ENCODE measurements at regions not wholly inside any gene's neighbourhood (a gene's known extent, or its start where the extent isn't known, plus 50 kb on each side); places are given as distances from the start of the nearest gene placed in this dataset.
A peak's percentile ranks its signal among the peaks of the same experiment; 100 is the strongest.

- Histone ChIP-seq H3K4me2 (no peak overlapping the region), H3K27ac (no peak overlapping the region), H3K9me3 (ENCODE audit: low read depth) (no peaks in the 10 kb centered on the region), H3F3A (ENCODE audit: low read depth) (no peaks in the 10 kb centered on the region), H3K27me3 (no peaks in the 10 kb centered on the region), H3K9ac (no peak overlapping the region), H3K36me3 (no peaks in the 10 kb centered on the region), H3K4me1 (peaks cover 24% of the 10 kb centered on the region), H3K4me3 (no peak overlapping the region), H3K79me2 (ENCODE audit: low read depth) (no peaks in the 10 kb centered on the region), H4K20me1 (ENCODE audit: low read depth) (no peaks in the 10 kb centered on the region), H2AFZ (replicated peaks) (no peak overlapping the region)
- Mint-ChIP-seq H3K9me3 (no peaks in the 10 kb centered on the region), H3K4me1 (peaks cover 8% of the 10 kb centered on the region), H3K36me3 (no peaks in the 10 kb centered on the region), H3K27me3 (ENCODE audit: insufficient read depth, low read depth) (peaks cover 5% of the 10 kb centered on the region), H3K27ac (no peak overlapping the region), H3K4me3 (no peak overlapping the region)
- DNase-seq (ENCODE audit: low spot score), result no peak
- TF ChIP-seq EZH2 (IDR thresholded peaks at IDR 0.05), result no peak
- no peak for TF ChIP-seq EZH2phosphoT487 (IDR thresholded peaks at IDR 0.05)
- TF ChIP-seq, protein P1, sequence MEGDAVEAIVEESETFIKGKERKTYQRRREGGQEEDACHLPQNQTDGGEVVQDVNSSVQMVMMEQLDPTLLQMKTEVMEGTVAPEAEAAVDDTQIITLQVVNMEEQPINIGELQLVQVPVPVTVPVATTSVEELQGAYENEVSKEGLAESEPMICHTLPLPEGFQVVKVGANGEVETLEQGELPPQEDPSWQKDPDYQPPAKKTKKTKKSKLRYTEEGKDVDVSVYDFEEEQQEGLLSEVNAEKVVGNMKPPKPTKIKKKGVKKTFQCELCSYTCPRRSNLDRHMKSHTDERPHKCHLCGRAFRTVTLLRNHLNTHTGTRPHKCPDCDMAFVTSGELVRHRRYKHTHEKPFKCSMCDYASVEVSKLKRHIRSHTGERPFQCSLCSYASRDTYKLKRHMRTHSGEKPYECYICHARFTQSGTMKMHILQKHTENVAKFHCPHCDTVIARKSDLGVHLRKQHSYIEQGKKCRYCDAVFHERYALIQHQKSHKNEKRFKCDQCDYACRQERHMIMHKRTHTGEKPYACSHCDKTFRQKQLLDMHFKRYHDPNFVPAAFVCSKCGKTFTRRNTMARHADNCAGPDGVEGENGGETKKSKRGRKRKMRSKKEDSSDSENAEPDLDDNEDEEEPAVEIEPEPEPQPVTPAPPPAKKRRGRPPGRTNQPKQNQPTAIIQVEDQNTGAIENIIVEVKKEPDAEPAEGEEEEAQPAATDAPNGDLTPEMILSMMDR (IDR thresholded peaks at IDR 0.05), result no peak
Observed at GRCh38 chr1:5111581-5111980, 457.2 kb downstream of the AJAP1 start.

- TF ChIP-seq EZH2 (IDR thresholded peaks at IDR 0.05) (no peak), EZH2phosphoT487 (IDR thresholded peaks at IDR 0.05) (no peak)
- TF ChIP-seq, protein P1 (IDR thresholded peaks at IDR 0.05), result no peak
- Histone ChIP-seq H3K4me3 (no peak overlapping the region), H3K9ac (no peak overlapping the region), H3K4me1 (peaks cover 24% of the 10 kb centered on the region), H3K4me2 (no peak overlapping the region), H3K27ac (no peak overlapping the region), H3F3A (ENCODE audit: low read depth) (no peaks in the 10 kb centered on the region), H3K36me3 (no peaks in the 10 kb centered on the region), H3K27me3 (no peaks in the 10 kb centered on the region), H3K79me2 (ENCODE audit: low read depth) (no peaks in the 10 kb centered on the region), H4K20me1 (ENCODE audit: low read depth) (no peaks in the 10 kb centered on the region), H2AFZ (replicated peaks) (no peak overlapping the region), H3K9me3 (ENCODE audit: low read depth) (no peaks in the 10 kb centered on the region)
- H3K27ac Mint-ChIP-seq, result no peak overlapping the region
- no peak for DNase-seq (ENCODE audit: low spot score)
- peaks cover 5% of the 10 kb centered on the region for H3K27me3 Mint-ChIP-seq (ENCODE audit: insufficient read depth, low read depth)
- no peaks in the 10 kb centered on the region for H3K36me3 Mint-ChIP-seq
- H3K4me1 Mint-ChIP-seq, result peaks cover 8% of the 10 kb centered on the region
- H3K4me3 Mint-ChIP-seq, result no peak overlapping the region
- no peaks in the 10 kb centered on the region for H3K9me3 Mint-ChIP-seq
Observed at GRCh38 chr1:5110508-5110907, 456.1 kb downstream of the AJAP1 start.

DNA sequence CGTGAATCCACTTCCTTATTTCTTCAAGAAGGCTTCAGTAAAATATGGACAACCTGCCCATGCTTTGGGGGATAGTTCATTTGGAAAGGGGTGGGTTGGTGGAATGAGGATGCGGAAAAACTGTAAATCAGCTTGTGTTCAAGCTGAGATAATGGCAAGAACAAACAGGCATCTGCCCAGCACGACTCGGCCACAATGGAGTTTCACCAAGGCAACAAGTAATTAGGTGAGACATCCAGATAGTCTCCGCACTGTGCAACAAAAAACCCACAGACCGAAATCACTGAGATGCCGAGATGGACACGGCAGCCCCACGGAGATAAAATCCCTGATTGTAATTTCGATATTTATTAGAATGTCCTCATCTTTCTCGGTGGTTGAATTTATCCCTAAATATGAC lies 455.2 kb downstream of the AJAP1 start:
- H3K27me3 Mint-ChIP-seq (ENCODE audit: insufficient read depth, low read depth), result peaks cover 3% of the 10 kb centered on the region

More for the DNA sequence above, 455.2 kb downstream of the AJAP1 start:
- Histone ChIP-seq H3F3A (ENCODE audit: low read depth) (no peaks in the 10 kb centered on the region), H3K4me2 (no peak overlapping the region), H3K9ac (no peak overlapping the region), H3K9me3 (ENCODE audit: low read depth) (no peaks in the 10 kb centered on the region), H3K27me3 (no peaks in the 10 kb centered on the region), H4K20me1 (ENCODE audit: low read depth) (no peaks in the 10 kb centered on the region), H3K79me2 (ENCODE audit: low read depth) (no peaks in the 10 kb centered on the region), H3K36me3 (no peaks in the 10 kb centered on the region), H3K4me1 (peaks cover 24% of the 10 kb centered on the region), H3K27ac (no peak overlapping the region), H3K4me3 (no peak overlapping the region), H2AFZ (replicated peaks) (no peak overlapping the region)
- DNase-seq (ENCODE audit: low spot score), result peak; percentile 23
- TF ChIP-seq EZH2 (IDR thresholded peaks at IDR 0.05), result no peak
- TF ChIP-seq EZH2phosphoT487 (IDR thresholded peaks at IDR 0.05), result no peak
- TF ChIP-seq, protein P1 (IDR thresholded peaks at IDR 0.05), result no peak
- H3K4me3 Mint-ChIP-seq, result no peak overlapping the region
- no peak overlapping the region for H3K27ac Mint-ChIP-seq
- H3K36me3 Mint-ChIP-seq, result no peaks in the 10 kb centered on the region
- H3K4me1 Mint-ChIP-seq, result peaks cover 8% of the 10 kb centered on the region
- H3K9me3 Mint-ChIP-seq, result no peaks in the 10 kb centered on the region

Data from neural progenitor cell (in vitro differentiated cells).